ENCODE measurements at regions not wholly inside any gene's neighbourhood (a gene's known extent, or its start where the extent isn't known, plus 50 kb on each side); places are given as distances from the start of the nearest gene placed in this dataset.
A peak's percentile ranks its signal among the peaks of the same experiment; 100 is the strongest.

DNA sequence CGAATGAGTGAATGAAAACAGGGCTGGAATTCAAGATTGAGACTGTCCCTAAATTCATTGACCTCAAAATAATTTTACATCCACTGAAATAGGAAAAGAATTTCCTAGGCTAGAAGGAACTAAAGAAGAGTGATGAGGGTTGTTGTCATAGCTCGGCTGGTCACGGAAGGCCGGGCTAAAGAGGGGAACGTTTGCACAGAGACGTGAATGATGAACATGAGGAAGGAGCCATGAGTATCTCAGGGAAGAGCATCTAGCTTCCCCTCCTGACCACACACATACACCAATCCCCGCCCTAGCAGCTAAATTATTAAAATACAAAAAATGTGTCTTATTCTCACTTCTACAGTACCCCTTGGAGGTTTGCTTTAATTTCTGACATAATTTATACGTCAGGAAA, 124.4 kb upstream of the ABCA1 start:
- Histone ChIP-seq H3K4me3 (no peak overlapping the region), H3K27ac (peak overlapping the region in 1 of 2 donors; percentile 12), H3K36me3 (no peaks in the 10 kb centered on the region), H3K4me1 (ENCODE audit: control insufficient read depth in 1 of 2, low read depth in 2 of 2) (peaks cover 0 to 4% of the 10 kb centered on the region in 2 donors), H3K27me3 (replicated peaks; ENCODE audit: insufficient read depth) (no peaks in the 10 kb centered on the region), H3K9me3 (no peaks in the 10 kb centered on the region)
- DNase-seq (ENCODE audit: low spot score) = no peak
- ATAC-seq (ENCODE audit: insufficient number of reproducible peaks, low FRiP score, low read depth) = no peak
- TF ChIP-seq CTCF (IDR thresholded peaks at IDR 0.05) = no peak

DNA sequence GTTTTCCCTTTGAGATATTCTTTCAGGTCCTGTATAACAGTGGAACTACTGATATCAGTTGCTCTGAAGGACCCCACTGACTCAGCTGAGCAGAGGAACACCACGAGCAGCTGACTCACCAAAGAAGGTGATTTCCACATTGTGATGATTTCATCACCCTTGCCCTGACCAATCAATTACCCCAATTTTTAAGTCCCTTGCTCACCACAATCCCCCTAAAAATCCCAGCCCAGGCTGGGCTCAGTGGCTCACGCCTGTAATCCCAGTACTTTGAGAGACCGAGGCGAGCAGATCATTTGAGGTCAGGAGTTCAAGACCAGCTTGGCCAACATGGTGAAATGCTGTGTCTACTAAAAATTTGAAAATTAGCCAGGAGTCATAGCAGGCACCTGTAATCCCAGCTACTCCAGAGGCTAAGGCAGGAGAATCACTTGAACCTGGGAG, 125.3 kb upstream of the ABCA1 start:
- no peaks in the 10 kb centered on the region for H3K9me3 ChIP-seq
- H3K36me3 ChIP-seq = no peaks in the 10 kb centered on the region
- ATAC-seq (ENCODE audit: insufficient number of reproducible peaks, low FRiP score, low read depth) (no peak), DNase-seq (ENCODE audit: low spot score) (no peak)
- no peak overlapping the region for H3K27ac ChIP-seq
- H3K4me3 ChIP-seq = no peak overlapping the region
- no peaks in the 10 kb centered on the region for H3K27me3 ChIP-seq (replicated peaks; ENCODE audit: insufficient read depth)
- H3K4me1 ChIP-seq (ENCODE audit: control insufficient read depth in 1 of 2, low read depth in 2 of 2) = peaks cover 0 to 4% of the 10 kb centered on the region in 2 donors
- no peak for TF ChIP-seq CTCF (IDR thresholded peaks at IDR 0.05)

DNA sequence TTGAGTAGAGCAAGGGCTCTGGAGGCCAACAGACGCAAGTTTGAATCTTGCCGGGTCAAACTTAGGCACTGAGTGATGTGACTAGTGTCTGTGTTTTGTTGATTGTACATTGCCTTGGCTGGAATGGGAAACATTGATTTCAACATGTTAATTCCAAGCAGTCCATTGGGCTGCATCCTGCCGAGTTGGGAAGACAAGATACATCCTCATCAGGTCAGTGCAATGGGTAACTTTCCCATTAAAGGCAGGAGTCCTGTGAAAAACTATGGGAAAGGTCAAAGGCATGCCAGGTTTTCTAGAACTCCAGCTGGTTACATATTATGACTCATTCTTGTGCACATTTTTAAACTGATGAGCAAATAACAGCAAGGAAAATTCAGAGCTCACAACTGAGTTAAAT, 126.5 kb upstream of the ABCA1 start:
- ATAC-seq (ENCODE audit: insufficient number of reproducible peaks, low FRiP score, low read depth) = no peak
- Histone ChIP-seq H3K27ac (no peak overlapping the region), H3K36me3 (no peaks in the 10 kb centered on the region), H3K4me1 (ENCODE audit: control insufficient read depth in 1 of 2, low read depth in 2 of 2) (peaks cover 0 to 4% of the 10 kb centered on the region in 2 donors), H3K9me3 (no peaks in the 10 kb centered on the region), H3K4me3 (no peak overlapping the region), H3K27me3 (replicated peaks; ENCODE audit: insufficient read depth) (no peaks in the 10 kb centered on the region)
- DNase-seq (ENCODE audit: low spot score) = no peak
- TF ChIP-seq CTCF (IDR thresholded peaks at IDR 0.05) = no peak

DNA sequence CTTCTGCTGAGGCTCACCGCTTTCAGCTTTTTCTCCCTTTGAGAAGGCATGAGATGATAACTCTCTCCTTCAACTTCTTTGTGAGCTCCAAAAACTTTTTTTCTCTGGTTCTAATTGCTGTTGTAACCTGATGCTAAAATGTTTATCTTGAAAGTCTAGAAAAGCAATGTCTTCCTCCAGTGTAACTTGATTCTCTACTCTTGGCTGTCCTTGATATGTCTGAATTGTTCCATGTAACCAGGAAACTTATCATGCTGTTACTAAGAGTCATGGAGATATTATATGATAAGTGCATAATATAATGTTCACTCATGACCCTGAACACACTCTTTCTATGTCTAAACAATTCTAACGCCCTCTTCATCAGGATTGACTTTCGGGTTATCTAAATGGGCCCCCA, 128.0 kb upstream of the ABCA1 start:
- ATAC-seq (ENCODE audit: insufficient number of reproducible peaks, low FRiP score, low read depth) (no peak), DNase-seq (ENCODE audit: low spot score) (no peak)
- Histone ChIP-seq H3K27me3 (replicated peaks; ENCODE audit: insufficient read depth) (no peaks in the 10 kb centered on the region), H3K4me1 (ENCODE audit: control insufficient read depth in 1 of 2, low read depth in 2 of 2) (peaks cover 0 to 4% of the 10 kb centered on the region in 2 donors), H3K27ac (no peak overlapping the region), H3K4me3 (no peak overlapping the region), H3K36me3 (no peaks in the 10 kb centered on the region), H3K9me3 (no peaks in the 10 kb centered on the region)
- TF ChIP-seq CTCF (IDR thresholded peaks at IDR 0.05) = no peak

DNA sequence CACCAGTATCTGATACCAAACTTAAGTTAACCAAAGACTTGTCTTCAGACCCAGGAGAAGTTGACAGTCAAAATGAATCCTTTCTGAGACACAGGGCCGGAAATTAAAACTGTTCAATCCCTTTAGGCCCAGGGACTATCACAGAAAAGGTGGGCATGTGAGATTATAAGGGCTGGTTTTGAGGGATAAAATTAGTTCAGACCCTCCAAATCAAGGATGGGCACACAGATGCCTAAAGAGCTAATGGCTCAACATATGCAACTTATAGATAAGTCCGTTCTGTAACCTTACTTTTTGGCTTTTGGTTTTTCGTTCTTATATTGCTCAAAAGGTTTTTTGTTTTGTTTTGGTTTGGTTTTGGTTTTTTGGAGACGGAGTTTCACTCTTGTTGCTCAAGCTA, 129.6 kb upstream of the ABCA1 start:
- H3K27me3 ChIP-seq (replicated peaks; ENCODE audit: insufficient read depth) = no peaks in the 10 kb centered on the region
- no peaks in the 10 kb centered on the region for H3K36me3 ChIP-seq
- no peak overlapping the region for H3K4me3 ChIP-seq
- H3K4me1 ChIP-seq (ENCODE audit: control insufficient read depth in 1 of 2, low read depth in 2 of 2) = peaks cover 0 to 4% of the 10 kb centered on the region in 2 donors
- ATAC-seq (ENCODE audit: insufficient number of reproducible peaks, low FRiP score, low read depth) = no peak
- no peak overlapping the region for H3K27ac ChIP-seq
- no peak for TF ChIP-seq CTCF (IDR thresholded peaks at IDR 0.05)
- no peak for DNase-seq (ENCODE audit: low spot score)
- no peaks in the 10 kb centered on the region for H3K9me3 ChIP-seq
